GM03348 (cell line): ENCODE measurements at regions not wholly inside any gene's neighbourhood (a gene's known extent, or its start where the extent isn't known, plus 50 kb on each side); places are given as distances from the start of the nearest gene placed in this dataset.

Experiments used
- DNase-seq: peaks from one replicate; pipeline ENCODE4 v3.0.0; 2012; ENCODE audit warnings: low spot score

DNA sequence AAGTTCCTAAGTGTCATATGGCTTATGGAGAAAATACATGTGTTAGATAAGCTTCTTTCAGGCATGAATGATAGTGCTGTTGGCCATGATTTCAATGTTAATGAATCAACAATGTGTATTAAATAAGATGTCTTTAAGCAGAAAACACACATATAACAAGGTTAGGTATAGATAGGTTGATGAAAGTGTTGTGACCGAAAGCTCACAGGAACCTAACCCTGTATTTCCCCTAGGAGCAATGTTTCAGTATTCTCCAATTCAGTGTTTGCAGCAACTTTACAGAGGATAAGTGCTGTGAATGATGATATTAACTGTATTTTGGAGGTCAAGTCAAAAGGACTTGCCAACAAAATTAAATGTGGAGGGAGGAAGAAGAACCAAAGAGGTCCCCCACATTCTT lies 82.8 kb upstream of the PRDM11 start:
- no peak for DNase-seq

DNA sequence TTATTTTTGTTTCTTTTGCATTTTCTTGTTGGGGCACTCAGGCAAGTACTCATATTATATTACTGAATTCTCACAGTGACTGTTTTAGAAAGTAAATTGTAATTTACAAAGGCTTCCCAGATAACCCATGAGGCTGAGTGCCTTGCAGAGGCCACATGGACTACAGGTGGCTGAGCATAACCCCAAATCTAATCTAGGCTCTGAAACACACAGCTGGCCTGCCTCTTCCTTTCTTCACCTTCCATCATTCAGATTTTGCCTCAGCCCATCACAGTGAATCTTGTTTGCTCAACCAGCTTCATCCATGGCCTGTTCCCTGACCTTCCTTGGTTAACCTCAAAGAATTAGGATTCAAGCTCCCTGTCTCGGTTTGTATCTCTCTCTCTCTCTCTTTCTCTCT lies 78.5 kb upstream of the PRDM11 start:
- no peak for DNase-seq

DNA sequence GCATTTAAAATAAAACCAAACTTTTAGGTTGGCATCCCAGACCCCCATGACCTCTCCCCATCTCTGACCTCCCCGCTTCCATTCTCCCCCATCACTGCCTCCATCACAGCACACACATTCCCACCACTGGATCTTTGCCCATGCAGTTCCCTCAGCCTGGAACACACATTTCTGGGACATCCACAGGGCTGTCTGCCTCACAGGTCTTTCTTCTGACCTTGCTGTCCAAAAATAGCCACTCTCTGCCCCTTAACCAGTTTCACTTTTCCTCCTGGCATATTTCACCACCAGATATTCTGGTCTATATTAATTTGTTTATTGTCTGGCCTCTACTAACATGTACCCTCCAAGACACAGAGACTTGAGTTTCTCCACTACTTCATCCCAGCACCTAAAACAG lies 75.2 kb upstream of the PRDM11 start:
- DNase-seq, result no peak

DNA sequence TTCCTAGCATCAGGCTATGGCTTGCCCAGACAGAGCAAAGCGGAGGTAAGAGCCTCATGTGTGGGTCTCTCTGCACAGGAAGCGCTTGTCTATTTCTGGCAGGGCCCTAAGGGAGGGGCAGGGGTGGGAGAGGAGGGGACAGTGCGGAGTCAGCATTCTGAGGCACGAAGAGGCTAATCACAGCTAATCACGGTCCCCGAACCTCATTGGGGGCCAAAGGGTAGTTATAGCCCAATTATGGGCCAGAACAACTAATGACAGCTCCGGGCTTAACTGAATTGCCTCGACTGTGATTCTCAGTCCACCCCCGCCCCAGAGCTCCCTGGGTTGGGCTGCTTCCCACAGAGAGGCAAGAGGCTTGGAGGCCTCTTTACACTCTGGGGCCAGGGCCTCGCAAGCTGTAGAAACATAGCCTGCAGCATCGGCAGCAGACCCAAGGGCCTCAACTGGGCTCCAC lies 72.7 kb upstream of the PRDM11 start:
- no peak for DNase-seq

DNA sequence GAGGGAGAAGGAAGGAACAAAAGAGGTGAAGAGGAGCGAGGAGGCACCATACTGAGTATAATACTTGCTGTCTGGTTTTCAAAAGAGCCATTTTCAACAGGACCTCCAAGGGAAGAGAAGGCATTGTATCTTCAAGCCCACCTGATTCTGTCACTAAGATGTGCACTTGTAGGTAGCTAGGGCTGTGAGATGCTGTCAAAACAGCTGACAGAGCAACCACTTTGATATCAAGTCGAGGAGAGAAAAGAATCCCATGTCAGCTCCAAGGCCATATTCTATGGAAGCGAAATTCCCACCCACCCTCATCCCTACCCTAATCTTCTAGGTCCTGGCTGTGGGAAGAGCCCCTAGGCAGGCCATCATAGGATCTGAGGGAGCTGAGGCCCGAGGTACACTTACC lies 70.9 kb upstream of the PRDM11 start:
- no peak for DNase-seq

DNA sequence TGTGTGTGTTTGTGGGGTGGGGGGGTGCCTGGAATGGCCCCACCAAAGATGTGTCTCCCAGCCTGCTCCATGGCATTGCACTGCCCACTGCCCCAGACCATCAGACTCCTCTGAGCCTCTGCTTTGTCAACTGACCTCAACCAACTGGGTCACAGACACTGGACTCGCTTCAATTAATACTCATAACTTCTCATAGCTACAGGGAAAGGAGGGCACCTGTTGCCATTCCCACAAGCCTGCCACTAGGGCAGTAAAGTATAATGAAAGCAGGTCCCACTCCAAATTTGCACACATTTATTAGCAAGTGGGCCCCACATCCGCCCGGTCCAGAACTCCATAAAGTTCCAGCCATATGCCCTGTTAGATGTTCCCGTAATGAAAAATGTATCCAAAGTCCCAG lies 70.5 kb upstream of the PRDM11 start:
- no peak for DNase-seq

DNA sequence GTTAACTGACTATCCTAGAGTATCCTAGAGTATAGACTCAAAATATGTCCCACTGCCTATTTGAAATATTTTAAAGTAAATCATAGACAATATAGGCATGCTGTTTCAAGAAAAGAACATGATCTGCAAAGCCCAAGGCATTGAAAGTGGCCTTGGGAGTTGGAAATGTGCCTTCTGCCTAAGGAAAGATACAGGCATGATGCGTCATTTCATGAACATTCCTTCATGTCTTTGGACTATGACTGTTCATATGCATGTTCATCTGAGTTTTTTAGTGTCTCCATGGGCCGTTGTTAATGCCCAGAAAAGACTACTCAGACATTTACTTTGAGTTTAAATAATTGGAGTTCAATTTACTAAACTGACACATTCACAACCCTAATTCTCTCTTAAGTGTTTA lies 69.7 kb upstream of the PRDM11 start:
- no peak for DNase-seq

DNA sequence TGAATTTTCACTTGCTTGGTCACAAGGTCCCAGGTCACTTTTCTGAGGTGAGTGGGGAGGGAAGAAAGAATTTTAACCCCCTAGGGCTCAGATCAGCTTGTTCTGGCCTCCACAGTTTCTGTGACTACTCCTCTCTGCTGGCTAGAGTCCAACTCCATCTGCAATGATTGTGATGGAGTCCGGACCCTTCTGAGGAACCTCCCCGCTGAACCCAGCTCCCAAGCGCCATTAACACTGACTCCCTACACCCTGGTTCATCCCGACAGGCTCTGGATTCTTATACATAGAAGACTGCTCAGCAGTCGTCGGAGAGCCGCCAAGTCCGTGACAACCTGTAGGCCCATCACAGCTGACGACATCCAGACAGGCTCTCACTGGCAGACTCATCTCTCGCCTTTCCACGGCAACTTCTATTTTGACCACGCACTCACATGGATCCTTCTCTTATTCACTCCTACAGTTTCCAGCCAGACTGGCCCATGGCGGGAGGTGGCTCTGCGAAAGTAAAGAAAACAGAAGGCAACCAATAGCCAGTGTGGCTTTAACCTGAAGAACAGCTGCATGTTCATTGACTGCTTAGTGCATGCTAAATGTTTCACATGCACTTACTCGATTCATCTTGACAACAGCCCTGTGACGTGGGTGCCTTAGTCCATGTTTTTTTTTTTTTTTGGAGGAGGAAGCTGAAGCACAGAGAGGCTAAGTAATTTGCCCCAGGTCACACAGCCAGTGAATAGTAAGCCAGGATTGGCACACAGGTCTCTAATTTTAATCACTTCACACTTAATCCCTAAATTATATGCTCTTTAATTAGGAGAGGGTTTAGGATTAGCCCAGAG lies 68.0 kb upstream of the PRDM11 start:
- DNase-seq, result peak; percentile 20

DNA sequence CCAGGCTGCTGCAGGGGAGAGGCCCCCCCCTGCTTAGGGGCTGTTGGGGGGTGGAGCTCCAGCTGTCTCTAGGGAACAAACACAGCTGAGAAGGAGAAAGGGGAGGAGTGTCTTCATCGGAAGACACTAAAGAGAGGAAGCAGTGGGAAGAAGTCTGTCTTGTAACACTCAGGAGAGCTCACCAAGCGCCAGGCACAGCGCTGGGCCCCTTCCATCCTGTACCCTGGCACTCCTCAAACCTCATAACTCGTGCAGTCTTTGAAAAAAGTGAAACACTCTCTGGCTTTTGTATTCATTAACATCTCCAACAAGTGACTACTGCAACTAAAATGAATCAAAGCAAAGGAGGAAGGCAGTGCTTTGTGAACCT lies 67.4 kb upstream of the PRDM11 start:
- peak; percentile 30 for DNase-seq

DNA sequence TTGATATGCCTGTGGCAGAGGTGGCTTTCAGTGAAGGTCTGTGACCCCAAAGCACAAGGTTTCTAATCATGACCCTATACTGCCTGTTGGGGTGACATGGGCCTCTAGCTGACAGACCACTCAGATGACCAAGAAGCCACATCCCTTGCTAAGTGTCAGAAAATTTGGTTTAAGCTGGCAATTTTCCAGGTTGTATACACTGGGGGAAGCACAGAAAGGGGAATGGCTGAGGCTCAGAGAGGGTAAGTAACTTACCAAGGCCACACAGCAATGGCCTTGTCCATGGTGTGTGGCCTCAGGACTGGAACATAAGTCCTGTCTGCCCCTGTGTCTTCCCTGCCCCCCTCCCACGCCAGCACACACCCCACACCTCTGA lies 66.9 kb upstream of the PRDM11 start:
- DNase-seq, result no peak

DNA sequence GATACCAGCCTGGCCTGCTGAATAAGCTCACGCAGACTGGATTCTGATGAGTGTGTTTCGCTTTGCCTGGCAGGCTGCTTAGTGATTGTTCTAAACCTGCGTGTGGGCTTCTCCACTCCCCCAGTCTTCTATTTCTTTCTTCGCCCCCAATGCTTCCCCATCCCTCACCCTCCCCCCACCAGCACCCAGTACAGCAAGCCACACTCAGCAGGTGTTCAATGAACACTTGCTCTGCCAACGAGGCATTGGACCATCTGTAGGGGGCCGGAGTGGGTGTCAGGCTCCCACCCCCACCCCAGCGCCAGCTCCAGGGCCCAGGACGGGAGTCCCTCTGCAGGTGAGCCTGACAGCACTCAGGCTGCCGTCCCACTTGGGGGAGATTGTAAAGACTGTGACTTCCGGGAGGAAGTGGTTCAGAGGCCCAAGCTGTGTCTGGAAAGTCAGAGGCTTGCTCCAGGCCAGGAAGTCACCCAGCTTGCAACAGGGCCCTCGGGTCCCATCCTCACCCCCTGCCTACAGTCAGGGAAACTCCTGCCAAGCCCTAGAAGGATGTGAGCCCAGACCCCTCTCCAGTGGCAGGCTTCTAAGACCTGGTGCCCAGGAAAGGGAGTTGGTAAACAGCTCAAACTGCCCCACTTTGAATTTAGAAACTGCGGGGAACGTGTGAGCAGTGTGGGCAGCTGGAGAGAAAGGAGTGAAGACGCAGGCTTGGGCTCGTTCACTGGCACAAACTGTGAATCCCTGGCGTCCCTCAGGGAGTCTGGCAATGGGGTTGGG lies 66.3 kb upstream of the PRDM11 start:
- no peak for DNase-seq

DNA sequence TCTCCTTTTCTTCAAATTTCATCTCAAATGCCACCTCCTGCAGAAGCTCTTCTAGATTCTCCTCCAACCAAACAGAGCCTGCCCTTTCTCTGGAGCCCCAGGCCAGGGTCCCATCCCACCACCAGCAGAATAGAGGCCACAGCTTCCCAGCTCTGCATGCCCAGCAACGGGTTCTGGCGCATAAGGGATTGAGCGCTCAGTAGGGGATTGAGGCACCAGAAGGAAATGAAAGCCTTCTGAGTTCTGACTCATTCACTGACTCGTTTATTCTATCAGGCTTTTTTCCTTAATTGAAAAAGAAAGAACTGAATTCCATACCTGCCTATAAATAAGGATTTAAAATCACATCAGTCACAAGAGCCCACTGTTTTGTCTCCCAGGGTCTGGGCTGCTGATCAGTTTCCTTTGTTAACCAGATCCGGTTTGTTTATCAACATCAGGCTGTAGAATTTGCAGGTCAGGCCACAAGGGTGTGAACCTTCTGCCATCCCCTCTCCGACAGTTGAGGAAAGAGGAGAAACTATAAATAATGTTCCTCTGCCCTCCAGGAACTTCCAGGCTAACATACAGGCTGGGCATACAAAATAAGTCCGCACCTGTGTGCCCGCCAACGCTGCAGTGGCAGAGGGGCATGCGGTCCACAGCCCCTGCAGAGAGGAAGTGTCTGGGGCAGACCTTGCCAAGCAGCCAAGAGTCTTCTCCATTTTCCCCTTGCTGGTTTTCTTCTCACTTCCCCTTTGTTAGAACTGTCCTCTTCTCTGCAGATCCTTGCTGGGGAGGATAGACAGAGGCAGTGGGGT lies 63.5 kb upstream of the PRDM11 start:
- no peak for DNase-seq

DNA sequence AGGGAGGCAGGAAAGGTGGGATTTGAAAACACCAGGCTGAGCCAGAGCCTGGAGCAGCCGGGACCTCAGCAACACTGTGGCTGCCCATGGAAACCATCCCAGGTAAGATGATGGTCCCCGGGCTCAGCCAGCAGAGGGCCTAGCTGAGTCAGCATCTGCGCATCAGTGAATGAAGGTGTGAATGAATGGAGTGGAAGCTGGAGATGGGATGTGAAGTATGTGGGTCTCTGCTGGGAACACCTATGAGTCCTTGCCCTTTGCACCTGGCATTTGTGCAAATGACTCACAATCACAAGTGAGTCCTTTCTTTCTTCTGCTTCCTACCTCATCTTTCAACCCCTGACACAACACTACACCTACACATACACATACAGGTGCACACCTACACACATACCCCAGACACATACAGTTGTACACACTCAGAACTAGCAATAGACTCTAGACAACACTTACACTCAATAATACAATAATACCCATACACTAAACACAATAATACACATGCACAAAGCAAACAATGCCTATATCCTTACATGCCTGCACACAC lies 62.8 kb upstream of the PRDM11 start:
- DNase-seq, result no peak

DNA sequence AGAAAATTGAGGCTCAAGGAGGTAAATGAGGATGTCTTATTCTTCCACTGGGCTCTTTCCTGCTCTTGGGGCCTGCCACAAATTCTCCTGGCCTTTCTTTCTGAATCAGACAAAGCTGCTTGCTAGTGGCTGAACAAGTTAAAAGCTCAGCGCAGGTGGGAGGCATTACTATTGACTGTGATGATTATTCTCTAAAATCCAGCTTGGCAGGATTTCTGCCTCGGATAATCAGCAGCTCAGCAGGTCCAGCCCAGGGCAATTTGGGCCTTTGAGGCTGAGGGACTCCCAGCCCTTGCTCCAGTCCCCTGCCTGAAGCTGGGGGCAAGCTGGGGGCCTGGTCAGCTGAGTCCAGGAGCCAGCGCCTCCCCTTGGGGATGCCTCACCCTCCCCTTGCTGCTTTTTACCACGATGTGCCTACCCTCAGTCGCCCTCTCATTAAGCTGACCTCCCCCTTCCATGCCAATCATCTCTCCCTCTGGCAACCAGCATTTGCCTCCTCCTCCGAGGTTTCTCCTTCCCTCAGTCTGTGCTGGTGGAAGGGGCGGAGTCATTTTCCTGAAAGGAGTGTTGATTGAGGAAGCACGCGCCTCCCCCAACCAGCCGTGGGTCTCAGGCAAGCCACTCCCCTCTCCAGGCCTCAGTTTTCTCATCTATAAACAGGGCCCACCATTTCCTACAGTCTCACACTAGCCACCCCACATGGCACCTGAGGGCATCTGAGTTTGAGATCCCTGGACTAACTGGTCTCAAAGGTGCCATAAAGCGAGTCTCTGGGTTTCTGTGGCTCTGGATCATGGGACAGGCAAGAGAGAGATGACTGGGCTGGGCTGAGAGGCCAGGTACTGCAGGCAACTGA lies 60.6 kb upstream of the PRDM11 start:
- DNase-seq, result no peak

DNA sequence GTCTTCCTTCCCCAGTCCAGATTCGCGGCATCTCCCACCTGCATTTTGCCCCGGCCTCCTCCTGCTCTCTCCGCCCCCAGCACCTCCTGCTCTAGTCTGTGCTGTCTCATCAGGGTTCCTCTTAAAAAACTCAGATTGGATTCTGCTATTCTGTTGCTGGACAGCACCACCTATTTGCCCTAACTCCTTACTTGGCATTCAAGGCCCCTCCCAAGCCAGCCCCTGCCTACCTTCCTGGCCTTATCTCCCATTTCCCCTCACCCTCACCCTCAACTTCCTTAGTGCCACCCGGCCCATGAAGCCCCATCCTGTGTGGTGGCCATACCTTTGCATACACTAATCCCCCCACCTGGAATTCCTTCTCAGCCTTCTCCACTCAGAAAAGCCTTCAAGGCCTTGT lies 59.9 kb upstream of the PRDM11 start:
- DNase-seq, result no peak

DNA sequence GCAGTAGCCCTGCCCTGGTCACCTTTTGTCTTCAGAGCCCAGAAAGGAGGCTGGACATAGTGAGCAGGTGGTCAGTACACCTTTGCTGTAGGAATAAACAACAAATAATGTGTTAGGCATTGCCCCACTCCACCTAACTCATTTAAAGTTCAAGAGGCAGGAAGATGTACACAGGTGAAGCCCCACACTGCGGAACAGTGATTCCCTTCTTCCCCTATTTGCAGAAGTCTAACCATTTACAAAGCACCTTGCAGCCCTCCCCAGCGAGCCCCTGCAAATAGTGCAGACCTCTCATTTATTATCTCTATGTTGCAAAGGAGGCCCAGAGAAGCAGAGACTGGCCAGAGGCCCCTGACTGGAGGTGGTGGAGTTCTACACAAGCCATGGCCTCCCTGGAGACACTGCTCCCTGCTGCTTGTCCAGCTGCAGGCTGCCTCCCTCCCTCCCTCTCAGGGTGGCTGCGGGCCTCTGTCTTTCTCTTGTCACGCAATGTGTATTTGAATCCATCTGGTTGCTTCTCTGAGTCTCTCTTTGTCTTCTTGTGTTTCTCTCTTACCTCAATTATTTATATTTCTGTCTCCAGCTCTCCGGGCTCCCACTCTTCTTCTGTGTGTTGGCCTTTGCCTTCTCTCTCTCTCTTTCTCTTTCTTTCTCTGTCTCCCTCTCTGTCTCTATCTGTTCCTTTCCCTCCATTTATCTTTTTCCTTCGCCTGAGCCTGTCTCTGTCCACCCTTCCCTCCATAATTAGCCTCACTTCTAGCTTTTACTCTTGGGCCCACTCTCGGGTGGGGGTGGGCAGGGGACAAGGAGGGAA lies 59.1 kb upstream of the PRDM11 start:
- peak; percentile 33 for DNase-seq

DNA sequence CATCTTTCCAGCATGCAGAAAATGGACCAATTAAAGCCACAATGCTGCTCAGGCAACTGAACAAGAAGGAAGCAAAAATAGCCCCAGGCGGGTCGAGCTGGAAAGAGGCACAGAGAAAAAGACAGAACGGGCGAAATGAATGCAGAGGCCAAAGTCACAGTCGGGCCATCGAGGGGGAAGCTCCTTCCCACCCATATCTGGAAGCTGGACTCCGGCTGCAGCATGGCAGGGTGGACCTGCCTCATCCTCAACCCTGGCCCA lies 58.6 kb upstream of the PRDM11 start:
- DNase-seq, result no peak

DNA sequence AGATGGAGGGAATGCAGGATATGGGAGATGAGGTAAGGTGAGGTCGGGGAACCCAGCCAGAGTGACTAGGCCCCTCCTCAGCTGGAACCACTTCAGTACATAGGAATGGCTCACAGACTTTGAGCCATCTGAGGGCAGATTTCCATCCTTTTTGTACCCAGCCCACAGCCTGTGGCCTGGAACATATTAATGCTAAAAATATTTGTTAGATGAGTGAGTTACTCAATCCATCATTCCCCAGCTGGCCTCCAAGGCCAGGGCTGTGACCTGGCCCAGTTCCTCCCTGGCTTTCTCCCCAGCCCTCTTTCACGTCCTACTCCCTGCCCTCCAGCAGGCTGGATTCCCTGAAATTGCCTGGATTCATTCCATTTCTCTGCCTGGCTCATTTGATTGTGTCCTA lies 57.2 kb upstream of the PRDM11 start:
- DNase-seq, result peak; percentile 93

DNA sequence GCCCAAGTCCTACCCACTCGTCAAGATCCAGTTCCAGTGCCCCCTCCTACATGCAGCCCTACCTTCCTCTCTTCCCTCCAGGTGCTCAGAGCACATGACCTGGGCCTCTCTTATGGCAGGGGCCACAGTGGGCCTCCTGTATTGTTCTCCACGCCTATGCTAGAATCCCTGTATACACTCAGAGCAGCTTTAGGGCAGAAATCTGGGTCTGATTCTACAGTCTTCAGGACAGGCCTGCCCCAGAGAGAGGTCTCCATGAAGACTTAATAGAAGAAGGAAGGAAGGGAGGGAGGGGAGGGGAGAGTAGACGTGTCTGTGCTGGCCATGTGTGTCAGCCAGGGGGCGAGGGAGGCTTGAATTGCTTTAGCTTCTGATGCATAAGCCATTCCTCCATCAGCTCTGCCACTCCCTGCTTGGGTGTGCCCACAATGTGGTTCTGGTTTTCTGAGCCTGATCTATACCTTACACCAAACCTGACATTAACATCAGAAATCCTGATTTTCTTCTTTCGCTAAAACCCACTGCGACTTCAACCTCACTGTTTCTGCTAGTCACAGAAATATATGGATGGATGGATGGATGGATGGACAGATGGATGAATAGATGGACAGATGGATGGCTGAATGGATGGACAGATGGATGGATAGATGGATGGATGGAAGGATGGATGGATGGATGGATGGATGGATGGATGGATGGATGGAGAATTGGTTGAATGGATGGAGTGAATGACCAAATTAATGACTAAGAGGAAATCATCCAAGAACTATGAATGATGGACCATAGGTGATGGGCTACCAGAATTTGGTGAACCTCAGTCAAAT lies 56.6 kb upstream of the PRDM11 start:
- peak; percentile 43 for DNase-seq

DNA sequence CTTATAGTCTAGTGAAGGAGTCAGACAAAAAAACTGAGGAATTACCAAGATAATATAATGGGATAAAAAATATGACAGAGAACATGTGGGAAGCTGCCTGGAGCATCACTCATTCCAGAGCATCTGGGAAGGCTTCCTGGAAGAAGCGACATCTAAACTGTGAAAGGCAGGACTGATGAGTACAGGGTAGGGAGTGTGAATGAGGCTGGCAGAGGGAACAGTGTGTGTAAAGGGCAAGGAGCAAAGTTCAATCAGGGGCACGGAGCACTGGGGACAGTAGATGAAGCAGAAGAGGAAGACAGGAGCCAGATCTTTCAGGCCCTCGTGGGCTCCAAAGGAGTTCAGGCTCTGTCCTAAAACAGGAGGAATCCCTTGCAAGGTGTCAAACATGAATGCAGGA lies 55.8 kb upstream of the PRDM11 start:
- DNase-seq, result no peak
